Nephron (organoid): ENCODE measurements at regions not wholly inside any gene's neighbourhood (a gene's known extent, or its start where the extent isn't known, plus 50 kb on each side); places are given as distances from the start of the nearest gene placed in this dataset.
A peak's percentile ranks its signal among the peaks of the same experiment; 100 is the strongest.

ENCODE experiments used
- H3K27ac Mint-ChIP-seq, 3 experiments: 2 replicates each; pipeline ENCODE4 v1.8.0; 2020; ENCODE audit warnings: mixed read lengths in 3 of 3, mild to moderate bottlenecking in 2 of 3, moderate library complexity in 1 of 3
- H3K27me3 Mint-ChIP-seq: 2 replicates; pipeline ENCODE4 v1.8.0; 2021; ENCODE audit warnings: low read depth, mild to moderate bottlenecking, moderate library complexity, mixed read lengths
- H3K36me3 Mint-ChIP-seq: 2 replicates; pipeline ENCODE4 v1.8.0; 2020; ENCODE audit warnings: low read depth, mixed read lengths
- H3K4me1 Mint-ChIP-seq: 2 replicates; pipeline ENCODE4 v1.8.0; 2020; ENCODE audit warnings: mixed read lengths
- H3K4me3 Mint-ChIP-seq, 3 experiments: 2 replicates each; pipeline ENCODE4 v1.8.0; 2020; ENCODE audit warnings: mild to moderate bottlenecking in 3 of 3, mixed read lengths in 3 of 3, moderate library complexity in 2 of 3
- H3K9me3 Mint-ChIP-seq: 2 replicates; pipeline ENCODE4 v1.8.0; 2020; ENCODE audit warnings: mixed read lengths
- CTCF ChIP-seq, 3 experiments: fragments of 200-600 bp; sonication (generic); IDR thresholded peaks; one replicate each; pipeline ENCODE4 v1.5.0; 2021; ENCODE audit warnings: antibody characterized with exemption in 3 of 3; ENCODE audit not compliant: unreplicated experiment in 3 of 3

DNA sequence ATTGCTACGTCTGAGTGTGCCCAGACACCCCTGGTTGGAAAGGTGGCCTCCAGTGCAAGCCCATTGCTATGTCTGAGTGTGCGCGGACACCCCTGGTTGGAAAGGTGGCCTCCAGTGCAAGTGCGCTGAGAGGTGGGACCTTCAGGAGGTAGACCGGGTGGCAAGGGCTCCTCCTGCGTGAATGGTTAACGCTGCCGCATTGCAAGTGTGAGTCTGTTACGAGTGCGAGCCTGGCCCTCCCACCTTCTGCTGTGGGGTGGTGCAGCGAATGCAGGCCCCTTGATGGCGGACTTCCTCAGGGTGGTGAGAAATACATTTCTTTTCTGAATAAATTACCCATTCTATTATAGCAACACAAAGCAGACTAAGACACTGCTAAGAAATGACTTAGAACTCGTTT is 208.8 kb downstream of the DLL1 start:
- Mint-ChIP-seq H3K9me3 (peaks cover 6% of the 10 kb centered on the region), H3K4me3 (no peak overlapping the region), H3K27ac (no peak overlapping the region), H3K27me3 (peaks cover 26% of the 10 kb centered on the region), H3K36me3 (no peaks in the 10 kb centered on the region), H3K4me1 (peaks cover 17% of the 10 kb centered on the region)
- TF ChIP-seq CTCF (IDR thresholded peaks at IDR 0.05; ENCODE audit: unreplicated experiment in 3 of 3) = no peak

- H3K4me1 Mint-ChIP-seq = peaks cover 17% of the 10 kb centered on the region
- H3K9me3 Mint-ChIP-seq = peaks cover 6% of the 10 kb centered on the region
- H3K27ac Mint-ChIP-seq = peak overlapping the region in 1 of 3 experiments; percentile 40
- H3K4me3 Mint-ChIP-seq = no peak overlapping the region
- H3K27me3 Mint-ChIP-seq = peaks cover 27% of the 10 kb centered on the region
- TF ChIP-seq CTCF (IDR thresholded peaks at IDR 0.05; ENCODE audit: unreplicated experiment in 3 of 3) = no peak
- H3K36me3 Mint-ChIP-seq = no peaks in the 10 kb centered on the region
Measured at GRCh38 chr6:170081556-170081955, 209.3 kb downstream of the DLL1 start.

DNA sequence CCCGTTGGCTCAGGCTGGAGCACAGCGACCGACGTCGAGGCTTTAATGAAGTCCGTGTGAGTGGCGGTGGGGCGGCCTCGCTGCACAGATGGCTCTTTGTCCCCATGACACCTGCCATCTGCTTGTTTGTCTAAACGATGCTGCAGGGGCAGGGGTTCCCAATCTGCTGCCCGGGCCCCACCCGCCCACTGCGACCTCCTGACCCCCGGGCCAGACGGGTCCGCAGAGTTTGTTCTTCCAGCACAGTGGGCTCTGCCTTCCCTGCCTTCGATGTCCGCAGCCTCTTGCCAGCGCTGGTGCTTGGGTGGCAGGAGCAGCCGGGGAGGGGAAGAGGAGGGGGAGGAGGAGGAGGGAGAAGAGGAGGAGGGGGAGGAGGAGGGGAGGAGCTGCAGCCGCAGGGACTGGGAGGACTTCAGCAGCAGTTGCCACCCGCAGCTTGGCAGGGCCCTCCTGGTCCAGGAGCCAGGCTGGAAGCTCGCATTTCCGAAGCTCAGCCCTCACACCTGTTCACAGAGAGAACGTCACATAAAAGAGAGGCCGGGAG is 210.0 kb downstream of the DLL1 start:
- Mint-ChIP-seq H3K4me1 (peaks cover 17% of the 10 kb centered on the region), H3K36me3 (no peaks in the 10 kb centered on the region), H3K4me3 (peak overlapping the region in 1 of 3 experiments; percentile 24), H3K27me3 (peaks cover 29% of the 10 kb centered on the region), H3K9me3 (peaks cover 6% of the 10 kb centered on the region), H3K27ac (peak overlapping the region in 1 of 3 experiments; percentile 40)
- TF ChIP-seq CTCF (IDR thresholded peaks at IDR 0.05; ENCODE audit: unreplicated experiment in 3 of 3) = no peak

GRCh38 chr6:170080169-170080827 is 210.6 kb downstream of the DLL1 start:
- peaks cover 6% of the 10 kb centered on the region for H3K9me3 Mint-ChIP-seq
- H3K4me1 Mint-ChIP-seq = peaks cover 17% of the 10 kb centered on the region
- no peak overlapping the region for H3K27ac Mint-ChIP-seq
- no peak for TF ChIP-seq CTCF (IDR thresholded peaks at IDR 0.05; ENCODE audit: unreplicated experiment in 3 of 3)
- H3K27me3 Mint-ChIP-seq = peaks cover 27% of the 10 kb centered on the region
- H3K4me3 Mint-ChIP-seq = no peak overlapping the region
- no peaks in the 10 kb centered on the region for H3K36me3 Mint-ChIP-seq

- H3K4me1 Mint-ChIP-seq = peaks cover 5% of the 10 kb centered on the region
- no peak overlapping the region for H3K27ac Mint-ChIP-seq
- H3K36me3 Mint-ChIP-seq = no peaks in the 10 kb centered on the region
- H3K27me3 Mint-ChIP-seq = peaks cover 25% of the 10 kb centered on the region
- TF ChIP-seq CTCF (IDR thresholded peaks at IDR 0.05; ENCODE audit: unreplicated experiment in 3 of 3) = no peak
- H3K4me3 Mint-ChIP-seq = no peak overlapping the region
- H3K9me3 Mint-ChIP-seq = peaks cover 8% of the 10 kb centered on the region
Measured at GRCh38 chr6:170076466-170077165, 214.3 kb downstream of the DLL1 start.
